ENCODE measurements at regions not wholly inside any gene's neighbourhood (a gene's known extent, or its start where the extent isn't known, plus 50 kb on each side); places are given as distances from the start of the nearest gene placed in this dataset.

GRCh38 chr9:2464624-2465023 is 157.0 kb upstream of the VLDLR start:
- intact Hi-C loops (cut with DNase I): no loop called here

GRCh38 chr9:2465516-2465915 is 156.1 kb upstream of the VLDLR start:
- WGBS, 2 donors: 95% methylated on average over 2 of the region's 2 CpGs
- TF ChIP-seq CTCF (IDR thresholded peaks at IDR 0.05) (no peak), POLR2A (IDR thresholded peaks at IDR 0.05) (no peak)
- H3K27ac ChIP-seq: peak overlapping the region; percentile 5 to 66 (median 48)

More at GRCh38 chr9:2464624-2465023, 157.0 kb upstream of the VLDLR start:
- peaks cover 13 to 17% of the 10 kb centered on the region in 2 donors for H3K4me1 ChIP-seq
- H3K36me3 ChIP-seq: no peaks in the 10 kb centered on the region
- H3K9me3 ChIP-seq: no peaks in the 10 kb centered on the region
- no peak overlapping the region for H3K27ac ChIP-seq
- TF ChIP-seq CTCF (IDR thresholded peaks at IDR 0.05) (no peak), POLR2A (IDR thresholded peaks at IDR 0.05) (no peak)
- no peaks in the 10 kb centered on the region for H3K27me3 ChIP-seq
- 86 to 94% methylated on average over 2 of the region's 2 CpGs for WGBS, 2 donors
- DNase-seq: no peak
- H3K4me3 ChIP-seq (replicated peaks in 1 of 3): no peak overlapping the region

GRCh38 chr9:2465921-2466460 is 155.6 kb upstream of the VLDLR start:
- TF ChIP-seq POLR2A (IDR thresholded peaks at IDR 0.05): peak in 1 of 2 donors; percentile 39
- no peak for TF ChIP-seq CTCF (IDR thresholded peaks at IDR 0.05)
- Histone ChIP-seq H3K27me3 (no peaks in the 10 kb centered on the region), H3K4me1 (peaks cover 20 to 26% of the 10 kb centered on the region in 2 donors), H3K27ac (peak overlapping the region; percentile 48 to 84 (median 66)), H3K36me3 (no peaks in the 10 kb centered on the region), H3K4me3 (replicated peaks in 1 of 3) (no peak overlapping the region), H3K9me3 (no peaks in the 10 kb centered on the region)
- 48 to 61% methylated on average over 1 of the region's 1 CpG for WGBS, 2 donors
- intact Hi-C loops (cut with DNase I): no loop called here
- DNase-seq: peak in 1 of 2 donors; percentile 8

More at GRCh38 chr9:2465516-2465915, 156.1 kb upstream of the VLDLR start:
- H3K4me3 ChIP-seq (replicated peaks in 1 of 3): no peak overlapping the region
- DNase-seq: no peak
- intact Hi-C loops (cut with DNase I): no loop called here
- H3K9me3 ChIP-seq: no peaks in the 10 kb centered on the region
- no peaks in the 10 kb centered on the region for H3K36me3 ChIP-seq
- peaks cover 20 to 26% of the 10 kb centered on the region in 2 donors for H3K4me1 ChIP-seq
- H3K27me3 ChIP-seq: no peaks in the 10 kb centered on the region

GRCh38 chr9:2466703-2467102 is 154.9 kb upstream of the VLDLR start:
- Histone ChIP-seq H3K4me3 (replicated peaks in 1 of 3) (no peak overlapping the region), H3K9me3 (no peaks in the 10 kb centered on the region), H3K27me3 (no peaks in the 10 kb centered on the region), H3K27ac (peak overlapping the region; percentile 62 to 84 (median 66)), H3K36me3 (no peaks in the 10 kb centered on the region), H3K4me1 (peaks cover 20 to 26% of the 10 kb centered on the region in 2 donors)
- WGBS, 2 donors: 38 to 40% methylated on average over 6 of the region's 6 CpGs
- intact Hi-C loops (cut with DNase I): no loop called here
- DNase-seq: peak; percentile 46 to 51
- TF ChIP-seq CTCF (IDR thresholded peaks at IDR 0.05) (no peak), POLR2A (IDR thresholded peaks at IDR 0.05) (no peak)

GRCh38 chr9:2469681-2470221 is 151.8 kb upstream of the VLDLR start:
- no peak overlapping the region for H3K4me3 ChIP-seq (replicated peaks in 1 of 3)
- 56 to 62% methylated on average over 6 of the region's 6 CpGs for WGBS, 2 donors
- H3K36me3 ChIP-seq: no peaks in the 10 kb centered on the region
- TF ChIP-seq CTCF (IDR thresholded peaks at IDR 0.05) (peak in 1 of 6 experiments; percentile 9), POLR2A (IDR thresholded peaks at IDR 0.05) (no peak)
- peaks cover 21 to 26% of the 10 kb centered on the region in 2 donors for H3K4me1 ChIP-seq
- H3K9me3 ChIP-seq: no peaks in the 10 kb centered on the region
- DNase-seq: peak; percentile 26 to 41
- peak overlapping the region in 2 of 3 donors; percentile 40 to 60 for H3K27ac ChIP-seq
- intact Hi-C loops (cut with DNase I): no loop called here
- no peaks in the 10 kb centered on the region for H3K27me3 ChIP-seq
